HEK293T (cell line): ENCODE measurements at regions not wholly inside any gene's neighbourhood (a gene's known extent, or its start where the extent isn't known, plus 50 kb on each side); places are given as distances from the start of the nearest gene placed in this dataset.

Source experiments
- ARNT ChIP-seq: fragments of 450-650 bp; IDR thresholded peaks from 2 replicates; pipeline ENCODE4 v1.6.1; 2017; ENCODE audit warnings: mild to moderate bottlenecking
- BHLHE40 ChIP-seq: fragments of 450-650 bp; IDR thresholded peaks from 2 replicates; pipeline ENCODE4 v1.6.1; 2016; ENCODE audit warnings: mild to moderate bottlenecking, moderate library complexity, borderline replicate concordance
- CTBP1 ChIP-seq: fragments of 450-650 bp; IDR thresholded peaks from 2 replicates; pipeline ENCODE4 v1.6.1; 2016; ENCODE audit warnings: borderline replicate concordance
- ELF4 ChIP-seq: fragments of 450-650 bp; IDR thresholded peaks from 2 replicates; pipeline ENCODE4 v1.6.1; 2017; ENCODE audit warnings: antibody characterized with exemption
- FOXA1 ChIP-seq: fragments of 450-650 bp; IDR thresholded peaks from 2 replicates; pipeline ENCODE4 v1.6.1; 2016; ENCODE audit warnings: mild to moderate bottlenecking
- FOXM1 ChIP-seq: fragments of 450-650 bp; IDR thresholded peaks from 2 replicates; pipeline ENCODE4 v1.6.1; 2017; ENCODE audit warnings: mild to moderate bottlenecking, borderline replicate concordance
- HDGF ChIP-seq: fragments of 450-650 bp; IDR thresholded peaks from 2 replicates; pipeline ENCODE4 v1.6.1; 2017; ENCODE audit warnings: antibody characterized with exemption, borderline replicate concordance
- L3MBTL2 ChIP-seq: fragments of 450-650 bp; conservative IDR thresholded peaks from 2 replicates; pipeline ENCODE4 v1.6.1; 2016; ENCODE audit warnings: mild to moderate bottlenecking
- LEF1 ChIP-seq: fragments of 450-650 bp; IDR thresholded peaks from 2 replicates; pipeline ENCODE4 v1.6.1; 2017; ENCODE audit warnings: mild to moderate bottlenecking, borderline replicate concordance
- NFRKB ChIP-seq: fragments of 450-650 bp; IDR thresholded peaks from 2 replicates; pipeline ENCODE4 v1.6.1; 2016; ENCODE audit warnings: mild to moderate bottlenecking, moderate library complexity
- PKNOX1 ChIP-seq: fragments of 450-650 bp; IDR thresholded peaks from 2 replicates; pipeline ENCODE4 v1.6.1; 2016
- SP1 ChIP-seq: fragments of 450-650 bp; IDR thresholded peaks from 2 replicates; pipeline ENCODE4 v1.6.1; 2017
- SUZ12 ChIP-seq: fragments of 450-650 bp; IDR thresholded peaks from 2 replicates; pipeline ENCODE4 v1.6.1; 2016; ENCODE audit warnings: mild to moderate bottlenecking

GRCh38 chr6:44775121-44775520 lies 387.6 kb downstream of the CDC5L start:
- TF ChIP-seq PKNOX1: no peak
- no peak for TF ChIP-seq BHLHE40
- no peak for TF ChIP-seq SP1
- TF ChIP-seq FOXM1: no peak
- no peak for TF ChIP-seq ELF4
- TF ChIP-seq FOXA1: no peak
- no peak for TF ChIP-seq NFRKB
- TF ChIP-seq L3MBTL2: no peak
- TF ChIP-seq ARNT: no peak
- TF ChIP-seq HDGF: no peak
- no peak for TF ChIP-seq LEF1
- TF ChIP-seq SUZ12: no peak
- no peak for TF ChIP-seq CTBP1
